ENCODE measurements at regions not wholly inside any gene's neighbourhood (a gene's known extent, or its start where the extent isn't known, plus 50 kb on each side); places are given as distances from the start of the nearest gene placed in this dataset.
"Not testable (repeated sequence)": the region's sequence is repeated elsewhere in the genome, so short reads cannot be mapped to it uniquely, and the experiment has no call there.

- DNase-seq = not testable (repeated sequence)
Observed at GRCh38 chr18:15071311-15071710, 323.3 kb downstream of the ANKRD30B start.

Data from NCI-H748 treated with DMSO at 0.1 percent for 48 hours (cell line).